GM18517 (cell line): ENCODE measurements at regions not wholly inside any gene's neighbourhood (a gene's known extent, or its start where the extent isn't known, plus 50 kb on each side); places are given as distances from the start of the nearest gene placed in this dataset.
"Not testable (repeated sequence)": the region's sequence is repeated elsewhere in the genome, so short reads cannot be mapped to it uniquely, and the experiment has no call there.

Experiments used
- ATAC-seq: cut with Tn5 transposase; IDR thresholded peaks from one replicate; pipeline ENCODE4 v1.9.1; 2021; ENCODE audit warnings: mild to moderate bottlenecking, moderate library complexity; ENCODE audit not compliant: unreplicated experiment

GRCh38 chr10:27390681-27391080 is 113.4 kb upstream of the RAB18 start:
- no peak for ATAC-seq

DNA sequence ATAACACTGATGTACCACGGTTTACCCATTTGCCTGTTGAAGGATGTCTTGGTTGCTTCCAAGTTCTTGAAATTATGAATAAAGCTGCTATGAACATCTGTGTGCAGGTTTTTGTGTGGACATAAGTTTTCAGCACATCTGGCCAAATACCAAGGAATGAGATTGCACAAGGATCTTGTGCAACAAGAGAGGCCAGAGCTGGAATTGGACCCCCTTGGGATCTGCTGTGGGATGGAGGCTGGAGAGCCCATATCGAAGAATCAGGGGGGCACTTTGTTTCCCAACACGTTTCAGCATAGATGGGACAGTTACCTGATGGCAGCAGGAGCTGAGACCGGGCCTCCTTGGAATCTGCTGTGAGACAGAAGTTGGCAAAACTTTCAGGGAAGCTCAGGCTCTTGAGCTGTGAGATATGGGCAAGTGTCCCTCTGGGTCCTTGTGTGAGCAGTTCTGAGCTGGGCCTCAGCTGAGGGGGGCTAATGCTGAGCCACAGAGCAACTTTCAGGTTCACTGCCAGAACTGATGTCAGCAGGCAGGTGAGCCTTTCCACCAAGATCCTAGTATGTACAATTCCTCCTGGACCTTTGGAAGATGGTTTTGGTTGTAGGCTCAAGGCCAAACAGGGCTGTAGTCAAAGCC is 115.2 kb upstream of the RAB18 start:
- no peak for ATAC-seq

GRCh38 chr10:27383595-27384542 is 120.2 kb upstream of the RAB18 start:
- ATAC-seq: no peak

GRCh38 chr10:27382176-27382575 is 121.9 kb upstream of the RAB18 start:
- ATAC-seq: no peak

DNA sequence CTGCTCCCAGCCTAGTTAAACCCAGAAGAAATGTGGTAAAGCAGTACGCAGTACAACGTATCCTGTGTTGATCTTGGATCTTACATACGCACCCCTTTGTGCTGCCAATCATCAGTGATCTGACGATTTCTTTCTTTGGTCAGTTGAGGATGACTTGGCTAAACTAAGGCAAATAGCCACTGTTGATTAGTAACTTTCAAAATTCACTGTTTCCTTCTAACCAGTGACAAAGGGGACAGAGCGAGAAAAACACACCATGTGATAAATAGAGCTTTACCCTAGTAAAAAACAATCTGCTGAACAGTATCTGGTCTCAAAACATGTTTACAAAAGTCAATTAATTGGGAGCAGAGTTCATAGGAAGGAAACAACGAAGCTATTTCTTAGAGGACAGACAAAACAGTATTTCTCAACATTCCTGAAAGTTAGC is 123.2 kb upstream of the RAB18 start:
- ATAC-seq: no peak

DNA sequence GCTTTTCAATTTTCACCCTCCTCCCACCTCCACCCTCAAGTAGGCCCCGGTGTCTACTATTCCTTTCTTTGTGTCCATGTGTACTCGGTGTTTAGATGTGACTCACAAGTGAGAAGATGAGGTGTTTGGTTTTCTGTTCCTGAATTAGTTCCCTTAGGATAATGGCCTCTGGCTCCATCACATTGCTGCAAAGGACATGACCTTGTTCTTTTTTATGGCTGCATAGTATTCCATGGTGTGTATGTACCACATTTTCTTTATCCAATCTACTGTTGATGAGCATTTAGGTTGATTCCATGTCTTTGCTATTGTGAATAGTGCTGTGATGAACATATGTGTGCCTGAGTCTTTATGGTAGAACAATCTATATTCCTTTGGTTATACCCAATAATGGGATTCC is 125.1 kb upstream of the RAB18 start:
- ATAC-seq: not testable (repeated sequence)

GRCh38 chr10:27373566-27374160 is 130.4 kb upstream of the RAB18 start:
- ATAC-seq: no peak

DNA sequence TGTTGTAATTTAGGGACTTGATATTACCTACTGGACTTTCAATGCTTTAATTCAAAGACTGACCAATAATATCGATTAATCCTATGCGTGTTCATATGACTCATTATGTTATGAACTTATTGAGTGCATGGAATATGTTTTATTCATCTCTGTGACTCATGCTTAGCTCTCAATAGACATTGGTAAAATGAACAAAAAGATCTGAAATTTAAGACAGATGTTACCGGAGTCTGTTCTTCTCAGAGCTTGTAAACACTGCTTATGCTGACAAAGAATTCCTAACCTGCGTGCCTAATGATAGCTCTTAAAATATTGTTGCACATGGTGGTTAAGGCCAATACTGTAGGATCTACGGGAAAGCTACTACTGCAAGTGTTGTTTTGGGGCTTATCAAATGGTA is 131.5 kb upstream of the ACBD5 start:
- ATAC-seq: no peak

- not testable (repeated sequence) for ATAC-seq
Observed at GRCh38 chr10:27371375-27371774, 130.8 kb upstream of the ACBD5 start.

GRCh38 chr10:27369880-27370279 is 129.3 kb upstream of the ACBD5 start:
- no peak for ATAC-seq

- no peak for ATAC-seq
Observed at GRCh38 chr10:27368706-27369105, 128.1 kb upstream of the ACBD5 start.

- ATAC-seq: no peak
Observed at GRCh38 chr10:27366769-27367168, 126.2 kb upstream of the ACBD5 start.

DNA sequence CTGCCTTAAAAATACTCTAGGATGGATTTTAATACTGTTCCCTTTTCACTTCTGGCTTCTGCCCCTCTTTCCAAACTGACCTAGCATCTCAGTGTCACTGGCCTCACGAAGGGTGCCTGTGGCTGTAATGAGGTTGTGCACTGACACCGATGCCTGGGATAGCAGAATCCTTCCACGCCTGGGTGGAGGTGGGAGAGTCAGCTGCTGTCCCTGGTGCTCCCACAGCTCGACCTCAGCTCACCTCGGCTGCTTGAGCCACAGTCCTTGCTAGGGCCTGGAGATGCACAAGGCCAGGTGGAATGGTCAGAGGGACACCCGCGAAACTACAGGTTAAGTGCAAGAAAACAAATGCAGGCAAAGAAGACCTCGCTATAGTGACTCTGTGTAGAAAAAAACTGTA is 123.4 kb upstream of the ACBD5 start:
- ATAC-seq: no peak

GRCh38 chr10:27360581-27361172 is 120.1 kb upstream of the ACBD5 start:
- ATAC-seq: peak; percentile 95

GRCh38 chr10:27359792-27360355 is 119.3 kb upstream of the ACBD5 start:
- ATAC-seq: no peak

- ATAC-seq: no peak
Observed at GRCh38 chr10:27356738-27357137, 116.1 kb upstream of the ACBD5 start.

DNA sequence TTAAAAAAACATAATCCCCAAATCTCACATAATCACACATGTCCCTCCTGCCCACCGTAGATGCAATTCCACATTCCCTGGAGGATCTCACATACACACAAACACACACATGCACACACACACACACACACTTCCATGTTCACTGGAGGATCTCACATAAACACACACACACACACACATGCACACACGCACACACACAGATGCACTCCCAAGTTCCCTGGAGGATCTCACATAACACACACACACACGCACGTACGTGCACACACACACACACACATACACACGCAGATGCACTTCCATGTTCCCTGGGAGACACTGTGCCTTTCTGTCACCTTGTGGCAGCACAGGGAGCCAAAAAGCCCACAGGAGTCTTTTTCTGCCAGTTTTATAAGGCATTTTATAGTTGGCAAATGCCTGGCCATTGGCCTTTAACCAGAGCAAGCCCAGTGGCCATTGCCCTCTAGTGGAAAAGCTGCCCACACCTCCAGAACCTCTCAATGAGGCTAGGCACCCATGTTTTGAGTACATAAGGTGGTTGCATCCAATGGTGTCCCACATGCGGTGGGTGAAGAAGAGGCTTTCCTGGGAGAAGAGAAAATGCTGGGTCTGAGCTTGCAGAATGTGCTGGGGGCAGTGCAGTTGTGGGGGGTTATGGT is 115.4 kb upstream of the ACBD5 start:
- ATAC-seq: no peak

GRCh38 chr10:27354643-27355270 is 114.2 kb upstream of the ACBD5 start:
- peak; percentile 93 for ATAC-seq

DNA sequence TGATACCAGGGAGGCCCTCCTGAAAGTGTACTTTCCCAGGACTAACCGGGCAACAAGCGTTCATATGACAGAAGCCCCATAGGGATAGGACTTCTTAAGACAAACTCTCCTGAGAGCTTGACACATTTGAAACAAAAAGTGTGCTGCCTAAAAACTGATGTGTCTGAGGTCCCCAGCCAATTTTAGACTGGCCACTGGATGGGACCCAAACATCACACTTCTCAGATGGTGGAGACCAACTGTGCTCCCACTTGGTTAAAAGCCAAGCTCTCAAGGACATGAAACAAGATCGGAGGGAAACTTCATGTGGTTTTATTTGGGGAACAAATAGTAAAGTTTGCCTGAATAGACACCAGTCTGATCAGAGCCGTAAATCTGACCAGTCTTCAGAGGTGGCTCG is 113.5 kb upstream of the ACBD5 start:
- not testable (repeated sequence) for ATAC-seq

- no peak for ATAC-seq
Observed at GRCh38 chr10:27349987-27350386, 109.4 kb upstream of the ACBD5 start.
